ENCODE measurements at regions not wholly inside any gene's neighbourhood (a gene's known extent, or its start where the extent isn't known, plus 50 kb on each side); places are given as distances from the start of the nearest gene placed in this dataset.
"Not testable (repeated sequence)": the region's sequence is repeated elsewhere in the genome, so short reads cannot be mapped to it uniquely, and the experiment has no call there.

GRCh38 chr3:137121704-137122314, 164.0 kb downstream of the IL20RB start:
- DNase-seq, result peak in 1 of 2 donors; percentile 8

- no peak for DNase-seq
These were observed 173.3 kb downstream of the IL20RB start for GRCh38 chr3:137131081-137131480.

GRCh38 chr3:137134431-137134830, 176.6 kb downstream of the IL20RB start:
- DNase-seq, result no peak

DNA sequence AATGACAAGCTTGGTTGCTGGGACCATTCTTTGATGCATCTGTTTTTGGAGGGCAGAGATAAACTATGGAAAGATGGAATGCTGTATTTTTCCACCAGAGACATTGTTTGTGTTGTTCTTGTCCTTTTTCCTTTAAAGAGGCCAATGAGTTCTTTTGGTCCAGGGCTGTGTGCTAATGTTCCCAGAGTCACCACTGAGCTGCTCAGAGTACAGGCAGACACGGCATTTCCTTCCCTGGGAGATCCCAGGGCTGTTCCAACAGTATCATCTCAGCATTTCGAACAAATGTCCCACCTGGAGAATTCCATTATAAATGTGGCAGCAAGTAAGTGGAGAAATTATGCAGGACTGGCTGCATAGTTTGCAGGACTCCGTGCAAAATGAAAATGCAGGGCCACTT, 190.6 kb downstream of the IL20RB start:
- DNase-seq, result no peak

GRCh38 chr3:137148917-137149316, 191.1 kb downstream of the IL20RB start:
- no peak for DNase-seq

- DNase-seq, result no peak
These were observed 193.0 kb downstream of the IL20RB start for GRCh38 chr3:137150825-137151224.

DNA sequence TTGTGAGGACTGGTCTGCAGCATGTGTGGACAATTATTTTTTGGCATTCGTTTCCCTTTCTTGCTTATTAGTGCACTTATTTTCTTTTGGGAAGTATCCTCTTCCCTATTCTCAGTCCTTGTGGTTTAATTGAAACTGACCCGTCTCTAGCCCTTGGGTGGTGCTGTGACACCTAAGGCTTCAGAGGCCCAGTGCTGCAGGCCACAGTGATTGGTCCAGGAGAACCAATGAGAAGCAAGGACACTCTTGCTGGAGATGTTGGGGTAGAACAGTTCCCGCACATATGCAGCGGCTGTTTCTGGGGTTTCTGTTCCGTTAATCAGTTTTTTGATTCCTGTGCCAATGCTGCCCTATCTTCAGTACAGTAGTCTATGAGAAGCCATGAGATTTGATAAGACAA, 195.3 kb downstream of the IL20RB start:
- DNase-seq, result not testable (repeated sequence)

- DNase-seq, result no peak
These were observed 205.6 kb downstream of the IL20RB start for GRCh38 chr3:137163241-137163871.

GRCh38 chr3:137163958-137164357, 206.2 kb downstream of the IL20RB start:
- no peak for DNase-seq

GRCh38 chr3:137165117-137165806, 207.5 kb downstream of the IL20RB start:
- no peak for DNase-seq

GRCh38 chr3:137171834-137172603, 214.2 kb downstream of the IL20RB start:
- DNase-seq, result no peak

GRCh38 chr3:137172728-137173127, 214.9 kb downstream of the IL20RB start:
- DNase-seq, result no peak

DNA sequence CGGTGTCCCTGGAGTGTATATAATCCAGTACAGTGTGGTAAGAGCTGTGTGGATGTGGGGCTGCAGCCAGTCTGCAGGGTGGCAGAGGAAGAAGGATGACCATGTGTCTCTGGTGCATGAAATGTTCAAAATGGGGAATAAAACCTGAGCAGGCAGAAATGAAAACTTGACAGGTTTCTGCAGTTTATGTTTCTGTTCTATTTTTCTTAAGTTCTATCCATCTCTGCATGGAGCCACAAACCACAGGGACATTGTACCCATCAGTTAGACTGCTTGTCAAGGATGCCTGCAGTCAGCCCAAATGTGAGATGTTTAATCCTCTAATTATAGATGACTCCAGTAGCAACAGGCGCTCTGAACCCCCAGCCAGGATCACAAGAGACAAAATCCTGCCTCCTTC, 216.7 kb downstream of the IL20RB start:
- no peak for DNase-seq

- DNase-seq, result no peak
These were observed 222.4 kb downstream of the IL20RB start for GRCh38 chr3:137180220-137180619.

GRCh38 chr3:137191133-137191923, 233.5 kb downstream of the IL20RB start:
- DNase-seq, result no peak

- DNase-seq, result no peak
These were observed 234.2 kb downstream of the IL20RB start for GRCh38 chr3:137191951-137192350.

- no peak for DNase-seq
These were observed 236.5 kb downstream of the IL20RB start for GRCh38 chr3:137194301-137194700.

DNA sequence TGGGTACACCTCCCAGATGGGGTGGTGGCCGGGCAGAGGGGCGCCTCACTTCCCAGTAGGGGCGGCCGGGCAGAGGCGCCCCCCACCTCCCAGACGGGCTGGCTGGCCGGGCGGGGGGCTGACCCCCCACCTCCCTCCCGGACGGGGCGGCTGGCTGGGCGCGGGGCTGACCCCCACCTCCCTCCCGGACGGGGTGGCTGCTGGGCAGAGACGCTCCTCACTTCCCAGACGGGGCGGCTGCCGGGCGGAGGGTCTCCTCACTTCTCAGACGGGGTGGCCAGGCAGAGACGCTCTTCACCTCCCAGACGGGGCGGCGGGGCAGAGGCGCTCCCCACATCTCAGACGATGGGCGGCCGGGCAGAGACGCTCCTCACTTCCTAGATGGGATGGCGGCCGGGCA, 240.6 kb downstream of the IL20RB start:
- DNase-seq, result not testable (repeated sequence)

DNA sequence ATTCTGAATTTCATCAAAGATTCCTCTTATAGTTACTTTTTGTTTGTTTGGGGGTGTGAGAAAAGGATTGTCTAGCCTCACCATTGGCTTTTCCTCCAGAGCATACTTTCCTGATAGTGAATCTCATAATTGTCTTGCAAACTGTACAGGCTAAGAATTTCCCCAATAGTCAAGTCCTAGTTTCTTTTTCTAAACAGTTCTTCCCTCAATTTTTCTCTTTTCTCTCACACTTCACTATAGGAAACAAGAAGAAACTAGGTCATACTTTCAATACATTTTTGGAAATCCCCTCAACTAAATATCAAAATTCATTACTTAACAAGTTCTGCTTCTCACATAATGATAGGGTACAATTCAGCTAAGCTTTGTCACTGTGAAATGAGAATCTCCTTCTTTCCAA, 241.9 kb downstream of the IL20RB start:
- no peak for DNase-seq

GRCh38 chr3:137201066-137201465, 243.3 kb downstream of the IL20RB start:
- DNase-seq, result no peak

DNA sequence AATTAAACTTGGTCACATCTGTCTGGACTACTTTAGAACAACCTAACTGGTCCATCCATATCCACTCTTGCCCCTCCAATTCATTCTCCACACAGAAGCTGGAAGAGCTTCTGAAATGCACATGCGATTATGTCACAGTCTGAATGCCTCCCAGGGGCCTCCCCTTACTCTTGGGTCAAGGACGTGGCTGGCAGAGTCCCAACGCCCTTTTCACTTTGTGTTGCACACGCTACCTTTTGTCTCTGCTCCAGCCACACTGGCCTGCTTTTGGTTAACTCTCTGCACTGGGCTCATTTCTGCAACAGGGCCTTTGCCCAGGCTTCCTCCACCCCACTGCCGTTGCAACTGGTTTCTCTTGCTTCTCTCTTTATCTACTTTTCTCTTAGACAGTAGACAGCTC, 245.2 kb downstream of the IL20RB start:
- DNase-seq, result no peak

GRCh38 chr3:137204409-137204808, 246.6 kb downstream of the IL20RB start:
- no peak for DNase-seq

Measured in bone marrow (tissue), 2 donors.